GM12875 (cell line): ENCODE measurements at regions not wholly inside any gene's neighbourhood (a gene's known extent, or its start where the extent isn't known, plus 50 kb on each side); places are given as distances from the start of the nearest gene placed in this dataset.

ENCODE experiments used
- H3K4me3 ChIP-seq: one replicate; pipeline ENCODE4 v1.5.1; 2011; ENCODE audit warnings: low read depth, low read length, control low read depth
- TF ChIP-seq, protein P1 (sequence below): IDR thresholded peaks from 2 replicates; pipeline ENCODE4 v1.5.1; 2011; ENCODE audit warnings: low read depth, mild to moderate bottlenecking, control low read depth, inconsistent platforms, low read length, moderate library complexity, borderline replicate concordance; ENCODE audit not compliant: insufficient read depth

DNA sequence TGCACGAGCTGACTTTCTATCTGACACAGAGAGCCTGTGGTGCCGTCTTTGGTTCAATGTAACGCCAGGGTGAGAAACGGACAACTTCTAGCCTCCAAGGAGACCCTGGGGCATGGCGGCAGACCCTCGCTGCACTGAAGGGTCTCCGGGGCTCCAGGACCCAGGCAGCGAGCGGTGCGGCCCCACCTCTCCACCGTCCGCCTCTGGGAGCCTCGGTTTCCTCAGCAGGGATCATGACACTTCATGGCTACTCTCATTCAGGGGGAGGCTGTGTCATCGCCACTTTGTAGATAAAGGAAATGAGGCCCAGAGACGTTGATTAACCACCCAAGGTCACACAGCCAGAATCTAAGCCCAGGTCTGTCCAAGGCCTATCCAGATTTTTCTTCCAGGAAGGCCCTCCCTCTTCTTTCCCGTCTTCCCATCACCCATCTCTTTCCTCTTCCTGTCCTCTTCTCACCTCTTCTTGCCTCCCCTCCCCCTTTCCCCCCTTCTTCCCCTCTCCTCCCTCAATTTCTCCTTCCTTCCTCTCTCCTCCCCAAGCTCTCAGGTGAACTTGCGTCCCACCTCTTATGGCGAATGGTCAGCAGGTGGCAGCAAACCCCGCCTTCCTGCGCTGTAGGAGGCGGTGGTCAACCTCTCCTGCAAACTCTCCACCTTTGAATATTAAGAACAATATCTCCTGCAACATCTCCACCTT, 69.3 kb upstream of the HMX1 start:
- TF ChIP-seq, protein P1, sequence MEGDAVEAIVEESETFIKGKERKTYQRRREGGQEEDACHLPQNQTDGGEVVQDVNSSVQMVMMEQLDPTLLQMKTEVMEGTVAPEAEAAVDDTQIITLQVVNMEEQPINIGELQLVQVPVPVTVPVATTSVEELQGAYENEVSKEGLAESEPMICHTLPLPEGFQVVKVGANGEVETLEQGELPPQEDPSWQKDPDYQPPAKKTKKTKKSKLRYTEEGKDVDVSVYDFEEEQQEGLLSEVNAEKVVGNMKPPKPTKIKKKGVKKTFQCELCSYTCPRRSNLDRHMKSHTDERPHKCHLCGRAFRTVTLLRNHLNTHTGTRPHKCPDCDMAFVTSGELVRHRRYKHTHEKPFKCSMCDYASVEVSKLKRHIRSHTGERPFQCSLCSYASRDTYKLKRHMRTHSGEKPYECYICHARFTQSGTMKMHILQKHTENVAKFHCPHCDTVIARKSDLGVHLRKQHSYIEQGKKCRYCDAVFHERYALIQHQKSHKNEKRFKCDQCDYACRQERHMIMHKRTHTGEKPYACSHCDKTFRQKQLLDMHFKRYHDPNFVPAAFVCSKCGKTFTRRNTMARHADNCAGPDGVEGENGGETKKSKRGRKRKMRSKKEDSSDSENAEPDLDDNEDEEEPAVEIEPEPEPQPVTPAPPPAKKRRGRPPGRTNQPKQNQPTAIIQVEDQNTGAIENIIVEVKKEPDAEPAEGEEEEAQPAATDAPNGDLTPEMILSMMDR = no peak
- H3K4me3 ChIP-seq = no peak overlapping the region

DNA sequence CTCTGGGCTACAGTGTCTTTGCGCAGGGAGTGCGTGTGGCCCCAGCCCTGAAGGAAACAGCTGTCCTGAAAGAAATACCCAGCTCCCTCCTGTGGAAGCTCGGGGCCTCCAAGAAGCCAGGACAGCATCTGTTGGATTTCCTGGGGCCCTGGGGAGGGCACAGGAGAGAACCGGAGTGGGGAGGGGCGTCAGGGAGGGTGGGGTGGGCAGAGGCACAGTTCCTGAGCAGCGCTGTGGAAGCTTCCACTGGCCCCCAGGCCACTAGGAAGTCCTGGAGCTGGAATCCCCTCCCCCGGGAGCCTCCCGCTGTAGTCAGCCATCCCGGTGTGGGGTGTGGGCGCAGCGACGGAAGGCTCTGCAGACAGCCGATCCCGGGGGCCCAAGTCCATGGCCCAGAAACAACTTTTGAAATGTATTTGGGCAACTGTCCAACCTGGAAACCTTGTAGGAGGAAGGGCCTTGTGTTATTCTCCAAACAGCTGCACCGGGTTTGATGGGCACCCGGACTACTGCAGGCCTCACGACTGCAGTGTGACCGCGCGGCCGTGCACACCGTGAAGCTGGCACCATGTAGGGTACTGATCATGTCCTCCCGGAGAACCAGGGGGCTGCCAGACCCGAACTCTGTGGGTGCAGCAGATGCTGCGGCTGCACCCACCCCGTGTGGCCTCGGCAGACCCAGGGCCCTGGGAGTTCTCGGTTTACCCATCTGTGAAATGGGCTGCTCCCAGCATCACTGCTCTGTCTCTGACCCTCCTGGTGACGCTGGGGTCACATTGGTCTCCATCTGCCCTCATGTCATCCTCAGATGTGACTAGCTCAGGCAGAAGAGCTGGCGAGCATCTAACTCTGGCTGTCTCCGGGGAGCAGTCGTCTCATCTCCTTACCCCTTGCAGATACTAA, 68.5 kb upstream of the HMX1 start:
- no peak overlapping the region for H3K4me3 ChIP-seq
- TF ChIP-seq, protein P1 = no peak

DNA sequence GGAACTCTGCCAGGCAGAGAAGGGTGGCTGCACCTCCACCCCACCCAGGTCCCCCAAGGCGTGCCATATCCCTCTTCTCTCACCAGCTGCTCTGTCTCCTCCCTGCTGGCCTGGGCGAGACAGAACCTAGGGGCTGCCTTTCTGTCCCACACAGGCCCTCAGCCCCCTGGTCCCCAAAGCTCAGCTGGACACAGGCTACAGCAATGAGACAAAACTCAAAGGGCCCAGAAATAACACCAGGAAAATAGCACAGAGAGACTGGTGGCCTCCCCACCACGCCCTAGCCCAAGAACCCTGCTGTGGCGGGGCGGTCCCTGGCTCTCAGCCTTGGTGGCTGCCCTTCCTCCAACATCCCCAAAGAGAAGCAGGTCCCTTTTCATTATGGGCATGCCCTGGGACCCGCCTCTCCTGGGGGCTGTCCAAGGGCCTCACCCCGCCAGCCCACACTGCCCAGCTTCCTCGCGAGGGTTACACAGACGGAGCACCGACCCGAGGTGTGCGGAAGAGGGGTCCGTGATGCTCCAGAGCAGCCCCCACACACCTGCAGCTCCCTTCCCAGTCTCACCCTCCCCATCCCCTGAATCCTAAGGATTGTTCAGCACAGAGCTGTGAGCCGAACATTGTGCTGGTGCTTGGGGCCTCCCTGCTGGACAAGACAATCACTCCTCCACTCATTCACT, 67.7 kb upstream of the HMX1 start:
- H3K4me3 ChIP-seq = no peak overlapping the region
- TF ChIP-seq, protein P1 = no peak

DNA sequence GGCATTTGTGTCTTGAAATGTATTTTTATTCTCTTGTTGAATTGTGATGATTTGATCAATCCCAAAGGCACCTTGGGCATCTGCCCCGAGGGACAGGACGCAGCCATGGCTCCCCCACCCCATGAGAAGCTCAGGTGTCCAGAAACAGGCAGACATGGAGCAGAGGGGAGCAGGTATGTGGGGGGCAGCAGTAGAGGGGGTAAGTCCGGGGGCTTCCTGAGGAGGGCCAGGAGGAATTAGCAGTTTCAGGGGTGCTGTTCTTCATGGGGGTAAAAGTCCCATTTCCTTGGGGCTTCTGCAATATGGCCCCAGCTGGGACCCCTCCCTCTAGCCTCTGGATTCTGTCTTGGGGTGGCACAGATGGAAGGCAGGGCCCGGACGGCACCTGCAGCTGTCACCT, 67.0 kb upstream of the HMX1 start:
- TF ChIP-seq, protein P1 = no peak
- no peak overlapping the region for H3K4me3 ChIP-seq

DNA sequence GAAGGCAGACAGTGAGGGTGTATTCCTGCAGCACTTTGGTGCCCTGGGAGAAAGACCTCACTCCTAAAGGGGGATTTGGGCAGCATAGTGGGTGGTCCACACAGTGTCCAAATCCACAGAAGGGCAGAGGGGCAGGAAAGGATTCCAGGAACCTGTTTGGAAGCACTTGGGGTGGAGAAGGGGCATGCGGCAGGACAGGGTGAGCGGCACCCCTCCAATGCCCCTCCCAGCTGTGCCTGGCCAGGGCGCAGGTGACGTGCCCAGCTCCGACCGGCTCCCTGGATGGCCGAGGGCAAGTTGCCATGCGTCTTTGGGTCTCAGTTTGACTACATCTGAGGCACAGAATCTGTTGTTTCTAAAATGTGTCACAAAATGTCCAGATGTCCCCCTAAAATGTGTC, 66.5 kb upstream of the HMX1 start:
- TF ChIP-seq, protein P1 = no peak
- H3K4me3 ChIP-seq = no peak overlapping the region

DNA sequence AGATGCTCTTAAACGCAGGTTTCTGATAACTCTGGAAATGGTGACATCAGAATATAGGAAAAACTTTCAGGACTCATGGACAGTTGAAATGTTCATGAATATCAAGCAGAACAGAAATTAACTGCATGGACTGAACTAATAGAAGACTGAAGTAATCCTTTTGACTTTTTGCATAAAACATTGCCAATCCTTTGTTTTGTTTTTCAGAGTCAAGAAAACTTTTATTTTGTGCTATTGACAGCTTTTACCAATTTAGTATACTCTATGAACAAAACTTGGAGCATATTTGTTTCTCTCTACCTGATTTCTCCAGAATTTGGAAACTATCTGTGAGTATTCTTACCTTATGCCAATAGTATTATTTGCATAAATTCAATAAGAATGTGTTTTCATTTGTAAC, 61.2 kb upstream of the HMX1 start:
- H3K4me3 ChIP-seq = no peak overlapping the region
- TF ChIP-seq, protein P1 = no peak

DNA sequence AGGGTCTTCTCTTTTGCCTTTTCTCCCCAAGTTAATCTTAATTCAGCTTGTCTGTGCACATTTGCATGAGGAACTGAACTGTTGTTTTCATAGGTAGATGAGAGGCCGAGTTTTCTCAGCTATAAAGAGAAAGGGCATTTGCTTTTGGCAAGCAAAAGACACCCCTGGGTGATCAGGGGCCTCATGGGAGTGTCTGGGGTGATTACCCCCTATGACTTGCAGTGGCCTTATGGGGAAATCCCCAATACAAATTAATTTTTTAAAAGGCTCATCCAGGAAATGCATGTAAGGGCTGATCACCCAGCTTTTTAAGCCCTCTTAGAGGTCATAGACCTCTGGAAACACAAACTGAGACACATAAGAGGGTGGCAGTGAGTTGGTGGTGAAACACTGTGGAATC, 56.4 kb upstream of the HMX1 start:
- no peak overlapping the region for H3K4me3 ChIP-seq

More for the DNA sequence above, 56.4 kb upstream of the HMX1 start:
- TF ChIP-seq, protein P1 = no peak
